GM20000 (cell line): ENCODE measurements at regions not wholly inside any gene's neighbourhood (a gene's known extent, or its start where the extent isn't known, plus 50 kb on each side); places are given as distances from the start of the nearest gene placed in this dataset.

Source experiments
- DNase-seq: peaks from one replicate; pipeline ENCODE4 v3.0.0; 2012; ENCODE audit warnings: low spot score
- TF ChIP-seq, protein P1 (sequence below): IDR thresholded peaks from 2 replicates; pipeline ENCODE4 v1.5.1; 2012; ENCODE audit warnings: mild to moderate bottlenecking, control low read depth; ENCODE audit errors: extremely low read depth, missing control alignments

DNA sequence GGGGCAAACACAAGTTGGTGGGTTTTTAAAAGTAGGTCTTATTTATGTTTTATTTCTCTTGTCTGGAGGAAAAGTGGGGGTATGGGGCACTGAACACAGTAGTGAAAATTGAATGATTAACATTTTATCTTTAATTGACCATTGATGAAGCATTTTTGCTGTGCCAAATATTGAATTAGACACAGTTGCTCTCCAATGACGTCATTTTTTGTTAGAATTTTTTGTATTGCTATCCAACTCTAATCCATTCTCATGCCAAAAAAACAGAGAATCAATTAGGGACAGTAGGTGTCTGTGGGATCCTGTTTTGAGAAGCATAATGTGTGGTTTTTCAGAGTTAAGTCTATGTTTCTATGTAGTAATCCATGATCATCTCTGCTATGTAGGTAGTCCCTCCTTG, 1032.8 kb downstream of the STPG2 start:
- TF ChIP-seq, protein P1, sequence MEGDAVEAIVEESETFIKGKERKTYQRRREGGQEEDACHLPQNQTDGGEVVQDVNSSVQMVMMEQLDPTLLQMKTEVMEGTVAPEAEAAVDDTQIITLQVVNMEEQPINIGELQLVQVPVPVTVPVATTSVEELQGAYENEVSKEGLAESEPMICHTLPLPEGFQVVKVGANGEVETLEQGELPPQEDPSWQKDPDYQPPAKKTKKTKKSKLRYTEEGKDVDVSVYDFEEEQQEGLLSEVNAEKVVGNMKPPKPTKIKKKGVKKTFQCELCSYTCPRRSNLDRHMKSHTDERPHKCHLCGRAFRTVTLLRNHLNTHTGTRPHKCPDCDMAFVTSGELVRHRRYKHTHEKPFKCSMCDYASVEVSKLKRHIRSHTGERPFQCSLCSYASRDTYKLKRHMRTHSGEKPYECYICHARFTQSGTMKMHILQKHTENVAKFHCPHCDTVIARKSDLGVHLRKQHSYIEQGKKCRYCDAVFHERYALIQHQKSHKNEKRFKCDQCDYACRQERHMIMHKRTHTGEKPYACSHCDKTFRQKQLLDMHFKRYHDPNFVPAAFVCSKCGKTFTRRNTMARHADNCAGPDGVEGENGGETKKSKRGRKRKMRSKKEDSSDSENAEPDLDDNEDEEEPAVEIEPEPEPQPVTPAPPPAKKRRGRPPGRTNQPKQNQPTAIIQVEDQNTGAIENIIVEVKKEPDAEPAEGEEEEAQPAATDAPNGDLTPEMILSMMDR: no peak
- no peak for DNase-seq

DNA sequence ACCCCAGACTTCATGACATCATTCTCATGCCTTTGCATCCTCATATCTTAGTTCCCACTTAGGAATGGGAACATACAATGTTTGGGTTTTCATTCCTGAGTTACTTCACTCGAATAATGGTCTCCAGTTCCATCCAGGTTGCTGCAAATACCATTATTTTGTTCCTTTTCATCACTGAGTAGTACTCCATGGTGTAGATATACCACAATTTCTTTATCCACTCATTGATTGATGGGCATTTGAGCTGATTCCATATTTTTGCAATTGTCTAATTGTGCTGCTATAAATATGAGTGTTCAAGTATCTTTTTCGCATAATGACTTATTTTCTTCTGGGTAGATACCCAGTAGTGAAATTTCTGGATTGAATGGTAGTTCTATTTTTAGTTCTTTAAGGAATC, 1026.8 kb downstream of the STPG2 start:
- TF ChIP-seq, protein P1: no peak
- no peak for DNase-seq

DNA sequence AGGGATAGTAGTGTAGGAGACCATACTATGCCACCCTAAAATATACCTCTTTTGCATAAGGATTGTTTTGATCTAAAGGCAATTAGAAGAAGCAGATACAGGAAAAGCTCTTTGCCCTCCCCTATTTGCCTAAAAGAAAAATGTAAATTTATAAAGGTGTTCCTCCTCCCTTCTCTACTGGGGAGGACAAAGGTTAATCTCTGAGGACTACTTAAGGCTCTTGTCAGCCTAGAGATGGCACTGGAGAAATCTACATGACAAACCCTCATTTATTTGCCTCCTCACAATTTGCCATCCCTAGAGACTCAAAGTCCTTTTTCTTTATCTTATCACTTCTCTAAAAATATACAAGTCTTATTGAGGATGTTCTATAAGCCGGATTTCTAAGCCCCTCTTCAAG, 1021.8 kb downstream of the STPG2 start:
- no peak for DNase-seq
- TF ChIP-seq, protein P1: no peak

DNA sequence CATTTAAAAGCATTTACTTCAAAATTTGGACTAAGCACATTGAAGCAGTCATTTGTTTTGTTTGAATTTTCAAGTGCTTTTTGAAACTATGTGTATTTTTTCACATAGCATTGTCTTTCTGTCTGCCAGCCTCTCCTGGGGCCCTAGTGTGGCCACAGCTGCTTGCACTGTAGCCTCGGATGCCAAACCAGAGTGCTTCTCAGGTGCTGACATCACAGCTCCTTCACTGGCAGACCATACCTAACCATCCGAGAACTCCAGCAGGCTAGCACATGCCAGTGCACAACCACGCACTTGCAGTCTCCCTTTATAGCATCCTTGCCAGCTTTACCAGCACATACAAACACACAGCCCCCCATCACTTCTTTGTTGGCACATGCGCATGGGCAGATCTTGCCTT, 1019.7 kb downstream of the STPG2 start:
- DNase-seq: no peak
- TF ChIP-seq, protein P1: no peak

DNA sequence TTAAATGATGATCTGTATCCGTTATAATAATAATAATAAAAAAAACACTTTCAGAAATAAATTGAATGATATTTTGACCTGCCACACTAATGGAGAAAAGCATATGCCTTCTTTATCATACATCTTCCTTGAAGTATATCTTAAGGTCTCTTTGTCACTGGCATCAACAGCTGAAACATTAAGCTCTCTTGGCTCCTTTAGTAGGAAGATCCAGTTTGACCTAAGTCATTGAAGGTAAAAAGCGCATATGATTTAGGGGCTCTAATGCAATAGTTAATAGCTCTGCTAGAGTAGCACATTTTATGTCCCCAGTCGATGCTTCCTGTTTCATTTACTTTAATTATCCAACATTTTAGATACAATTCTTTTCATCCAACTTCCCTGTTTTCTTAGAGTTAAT, 1010.8 kb downstream of the STPG2 start:
- DNase-seq: no peak
- TF ChIP-seq, protein P1: no peak

DNA sequence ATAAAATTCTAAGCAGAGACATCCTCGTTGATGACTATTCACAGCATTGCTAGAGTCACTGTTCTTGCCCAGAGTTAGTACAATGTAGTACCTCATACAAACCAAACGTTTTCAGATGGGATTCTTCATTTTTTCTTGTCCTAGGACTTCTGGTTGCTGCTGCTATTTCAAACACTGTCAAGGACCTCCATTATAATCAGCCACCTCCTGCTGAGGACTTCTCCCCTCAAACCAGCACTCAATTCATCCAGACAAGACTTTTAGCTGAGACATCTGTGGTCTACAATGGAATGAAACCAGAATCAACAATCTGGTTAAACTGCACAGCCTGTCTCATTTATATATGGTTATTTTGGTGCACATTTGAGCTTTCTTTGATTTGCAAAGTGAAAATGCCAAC, 1008.8 kb downstream of the STPG2 start:
- TF ChIP-seq, protein P1: no peak
- DNase-seq: no peak

DNA sequence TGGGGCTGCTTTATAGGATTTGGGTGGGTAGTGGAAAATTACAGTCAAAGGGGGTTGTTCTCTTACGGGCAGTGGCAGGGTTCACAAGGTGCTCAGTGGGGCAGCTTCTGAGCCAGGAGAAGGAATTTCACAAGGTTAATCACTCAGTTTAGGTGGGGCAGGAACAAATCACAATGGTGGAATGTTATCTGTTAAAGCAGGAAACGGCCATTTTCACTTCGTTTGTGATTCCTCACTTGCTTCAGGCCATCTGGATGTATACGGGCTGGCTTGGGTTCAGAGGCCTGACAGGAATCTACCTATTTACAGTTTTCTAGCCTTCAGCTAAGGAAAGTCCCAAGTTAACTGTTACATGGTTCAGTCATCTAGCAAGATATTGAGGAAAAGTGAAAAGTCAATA, 1003.5 kb downstream of the STPG2 start:
- TF ChIP-seq, protein P1: no peak
- no peak for DNase-seq
